LHCN-M2 (cell line): ENCODE measurements at regions not wholly inside any gene's neighbourhood (a gene's known extent, or its start where the extent isn't known, plus 50 kb on each side); places are given as distances from the start of the nearest gene placed in this dataset.

ENCODE experiments used
- DNase-seq: peaks from one replicate; pipeline ENCODE4 v3.0.0-alpha.2; 2012; ENCODE audit warnings: low read depth

DNA sequence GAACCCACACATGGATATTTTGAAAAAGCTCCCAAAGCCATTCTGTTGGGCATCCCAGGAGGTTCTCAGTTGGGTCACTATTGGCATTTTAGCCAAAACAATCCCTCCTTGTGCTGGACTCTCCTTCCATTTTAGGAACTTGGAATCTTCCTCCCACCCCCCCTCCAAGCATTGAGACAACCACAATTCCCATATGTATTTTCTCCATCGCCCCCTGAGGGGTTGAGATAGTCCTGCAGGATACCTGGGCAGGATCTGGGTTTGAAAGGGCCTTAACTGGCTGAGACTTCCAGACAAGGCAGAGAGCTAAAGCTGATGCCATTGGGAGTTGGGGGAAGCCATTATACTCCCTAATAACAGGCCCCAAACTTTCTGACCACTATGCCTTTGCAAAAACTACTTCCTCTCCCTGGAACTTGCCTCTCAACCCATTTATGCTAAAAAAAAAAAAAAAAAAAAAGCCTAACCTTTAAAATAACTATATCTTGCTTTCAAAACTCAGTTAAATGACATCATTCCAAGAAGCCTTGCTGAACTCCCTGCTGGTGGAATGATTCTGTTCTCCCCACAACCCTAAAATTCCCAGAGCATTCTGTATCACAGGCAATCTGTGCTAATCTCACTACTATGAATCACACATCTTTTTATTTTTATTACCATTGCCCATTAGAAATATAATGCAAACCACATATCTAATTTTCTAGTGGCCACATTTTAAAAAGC, 77.5 kb upstream of the PDE1C start:
- DNase-seq, result no peak

DNA sequence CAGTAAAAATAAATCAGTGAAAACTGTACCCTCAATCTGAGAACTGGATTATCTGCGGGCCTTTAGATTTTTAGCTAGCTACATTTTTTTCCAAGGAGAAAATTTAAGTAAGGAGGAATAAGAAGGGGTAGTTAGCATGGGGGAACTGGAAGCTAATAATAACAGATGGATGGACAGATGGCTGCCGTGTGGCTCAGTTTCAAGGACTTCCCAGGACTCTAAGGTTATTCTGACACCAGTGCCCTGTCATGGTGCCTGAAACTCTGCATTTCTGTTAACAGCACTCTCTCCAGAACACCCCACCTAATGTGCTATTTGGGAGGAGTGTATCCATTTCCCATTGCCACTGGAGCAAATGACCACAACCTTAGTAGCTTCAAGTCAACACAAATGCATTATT, 75.7 kb upstream of the PDE1C start:
- DNase-seq, result no peak

DNA sequence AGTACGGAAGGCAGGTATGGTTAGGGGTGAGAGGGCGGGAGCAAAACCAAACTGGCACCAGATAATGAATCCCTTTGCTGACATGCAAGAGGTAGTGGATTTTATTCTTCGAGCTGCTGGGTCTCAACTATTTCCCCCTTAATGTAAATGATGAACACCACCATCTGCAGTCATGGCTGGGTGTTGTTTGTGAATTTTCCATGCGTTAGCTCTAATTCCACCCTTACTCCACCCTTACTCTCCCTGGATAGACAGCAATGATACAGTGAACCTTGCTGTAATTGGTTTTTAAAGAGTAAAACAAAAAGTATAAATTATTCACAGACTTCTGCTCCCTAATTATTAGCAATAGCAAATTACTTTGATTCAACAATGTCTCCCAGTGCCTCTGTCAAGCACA, 74.5 kb upstream of the PDE1C start:
- no peak for DNase-seq

DNA sequence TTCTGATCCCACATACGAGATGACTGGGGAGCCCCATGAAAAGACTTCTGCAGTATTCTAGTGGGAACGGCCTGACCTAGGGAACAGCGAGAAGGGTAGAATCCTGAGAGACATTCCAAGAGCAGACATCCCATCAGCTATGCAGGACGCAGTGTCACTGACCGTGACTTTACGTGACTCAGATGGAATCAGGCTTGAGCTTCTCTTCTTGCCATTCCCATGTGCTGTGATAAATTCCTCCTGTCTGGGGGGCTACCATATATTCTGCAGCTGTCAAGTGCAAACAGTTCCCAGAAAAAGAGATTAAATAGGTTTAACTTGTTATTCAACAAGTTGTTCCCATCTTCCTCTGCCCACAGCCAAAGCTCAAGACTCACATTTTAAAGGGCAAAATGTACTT, 73.1 kb upstream of the PDE1C start:
- no peak for DNase-seq

DNA sequence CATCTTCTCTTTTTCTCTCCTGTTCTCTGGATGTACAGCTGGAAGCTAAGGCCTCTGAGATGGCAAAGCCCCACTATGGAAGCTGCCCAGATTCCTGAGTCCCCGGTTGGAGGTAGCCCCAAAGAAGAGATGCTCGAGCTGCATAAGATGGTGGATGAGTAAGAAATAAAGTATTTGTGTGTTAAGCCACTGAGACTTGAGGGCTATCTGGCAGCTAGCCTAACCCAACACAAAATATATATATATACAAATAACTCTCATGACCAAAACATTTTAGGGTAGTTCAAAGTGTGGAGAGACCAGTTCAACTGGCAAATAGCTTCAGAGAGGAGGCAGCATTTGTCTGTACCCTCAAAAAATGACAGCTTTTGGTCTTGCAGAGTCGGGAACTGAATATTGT, 72.4 kb upstream of the PDE1C start:
- peak; percentile 11 for DNase-seq

DNA sequence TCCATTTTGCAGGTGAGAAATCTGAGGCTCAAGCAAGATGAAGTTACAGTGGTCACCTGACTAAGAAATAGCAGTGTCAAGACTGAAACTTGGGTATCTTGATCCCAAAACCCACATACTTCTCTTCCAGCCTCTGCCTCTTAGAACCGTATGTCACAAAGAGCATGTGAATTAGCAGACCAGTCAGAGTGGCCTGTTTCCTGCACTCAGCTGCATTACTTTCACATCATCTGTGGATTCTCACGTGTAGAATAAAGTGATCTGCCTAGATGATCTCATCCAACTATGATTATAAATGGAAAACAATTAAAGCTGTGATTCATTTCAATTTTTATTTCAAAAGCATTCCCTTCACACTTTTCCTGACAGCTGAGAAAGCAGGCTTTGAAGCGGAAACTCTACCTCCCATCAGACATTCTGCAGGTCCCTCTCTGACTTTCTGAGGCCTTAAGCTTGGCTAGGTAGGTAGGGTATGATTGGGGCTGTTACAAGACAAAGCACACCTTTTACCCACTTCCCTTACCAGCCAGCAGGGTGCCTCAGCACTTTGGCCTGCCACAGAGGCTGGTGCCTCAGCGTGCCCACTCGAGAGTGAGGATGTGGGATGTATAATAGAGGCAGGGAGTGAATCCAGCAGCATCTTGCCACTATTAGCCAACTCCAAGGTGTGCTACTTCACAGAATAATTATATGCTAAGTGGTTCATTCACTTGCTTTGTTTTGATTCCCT, 70.2 kb upstream of the PDE1C start:
- no peak for DNase-seq

DNA sequence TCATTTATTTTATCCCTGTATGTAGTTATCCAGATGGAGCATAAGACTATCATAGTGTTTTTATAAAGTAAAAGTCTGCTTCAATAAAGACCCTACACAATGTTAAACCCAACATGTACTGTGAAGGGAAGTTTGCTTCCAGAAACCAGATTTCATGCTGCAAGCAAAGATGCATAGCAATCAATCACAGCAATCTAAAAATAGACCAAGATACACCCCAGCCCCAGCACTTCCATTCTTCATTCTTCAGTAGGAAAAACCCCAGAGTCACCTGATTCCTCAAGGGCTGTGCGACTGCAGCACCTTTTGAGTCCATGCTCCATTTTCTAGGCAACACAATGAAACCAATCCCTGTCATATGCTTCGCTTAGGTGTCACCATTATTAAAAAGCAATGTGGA, 66.9 kb upstream of the PDE1C start:
- no peak for DNase-seq

DNA sequence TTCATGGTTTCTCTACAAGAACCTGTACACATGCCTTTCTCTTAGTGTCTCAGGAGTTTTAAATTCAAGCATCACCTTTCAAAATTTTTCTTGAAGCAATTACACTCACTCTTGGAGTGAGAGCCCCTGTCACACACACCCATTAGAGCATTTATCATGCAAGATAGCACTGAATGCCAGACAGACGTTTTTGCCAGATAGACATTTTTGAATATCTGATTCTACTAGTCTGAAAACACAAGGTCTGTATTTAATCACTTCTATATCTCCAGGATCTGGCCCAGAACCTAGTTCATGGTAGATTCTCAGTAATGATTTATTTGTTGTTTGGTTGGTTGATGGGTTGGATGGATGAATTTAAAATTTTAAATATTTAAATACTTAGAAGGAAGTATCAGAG, 60.9 kb upstream of the PDE1C start:
- no peak for DNase-seq

DNA sequence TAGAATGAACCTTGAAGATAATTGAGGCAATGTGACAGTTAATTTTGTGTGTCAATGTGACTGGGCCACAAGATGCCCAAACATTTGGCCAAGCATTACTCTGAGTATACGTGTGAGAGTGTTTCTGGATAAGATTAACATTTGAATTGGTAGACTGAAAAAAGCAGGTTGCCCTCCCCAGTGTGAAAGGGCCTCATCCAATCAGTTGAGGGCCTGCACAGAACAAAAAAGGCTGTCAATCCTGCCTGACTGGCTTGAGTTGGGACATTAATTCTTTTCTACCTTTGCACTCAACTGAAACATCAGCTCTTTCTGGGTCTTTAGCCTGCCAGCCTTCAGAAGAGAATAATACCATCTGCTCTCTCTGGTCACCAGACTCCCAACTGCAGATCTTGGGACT, 56.6 kb upstream of the PDE1C start:
- no peak for DNase-seq
